ENCODE measurements at regions not wholly inside any gene's neighbourhood (a gene's known extent, or its start where the extent isn't known, plus 50 kb on each side); places are given as distances from the start of the nearest gene placed in this dataset.

- Histone ChIP-seq H3K27ac (ENCODE audit: low read depth) (no peak overlapping the region), H3K4me1 (ENCODE audit: insufficient read depth) (no peaks in the 10 kb centered on the region), H3K36me3 (ENCODE audit: insufficient read depth) (no peaks in the 10 kb centered on the region), H3K4me2 (no peak overlapping the region), H2AFZ (peak overlapping the region; percentile 12; the same call in 1 of the 2 replicates), H3F3A (replicated peaks; ENCODE audit: low read depth) (no peaks in the 10 kb centered on the region), H4K20me1 (replicated peaks; ENCODE audit: insufficient read depth) (no peaks in the 10 kb centered on the region), H3K79me2 (replicated peaks; ENCODE audit: insufficient read depth) (no peaks in the 10 kb centered on the region), H3K27me3 (ENCODE audit: insufficient read depth) (no peaks in the 10 kb centered on the region), H3K4me3 (no peak overlapping the region), H3K9me2 (ENCODE audit: insufficient read depth) (no peaks in the 10 kb centered on the region)
- H3K9me3 Mint-ChIP-seq: no peaks in the 10 kb centered on the region
- H3K27me3 Mint-ChIP-seq (ENCODE audit: insufficient read depth, low read depth, poor library complexity): peaks cover 3% of the 10 kb centered on the region
- TF ChIP-seq ZNF331 (CRISPR knock-in tag; IDR thresholded peaks at IDR 0.05; ENCODE audit: low read depth) (no peak), EZH2phosphoT487 (IDR thresholded peaks at IDR 0.05; ENCODE audit: unreplicated experiment) (no peak), CREB1 (CRISPR knock-in tag; IDR thresholded peaks at IDR 0.05; ENCODE audit: low read depth) (no peak), CTCF (conservative IDR thresholded peaks at IDR 0.05; ENCODE audit: low read depth in 2 of 2) (no peak), REST (IDR thresholded peaks at IDR 0.05; ENCODE audit: unreplicated experiment) (no peak), ZNF462 (CRISPR knock-in tag; IDR thresholded peaks at IDR 0.05) (no peak), ETS1 (IDR thresholded peaks at IDR 0.05) (no peak), STAT1 (IDR thresholded peaks at IDR 0.05; ENCODE audit: unreplicated experiment) (no peak), ZNF114 (CRISPR knock-in tag; IDR thresholded peaks at IDR 0.05) (no peak), EZH2 (IDR thresholded peaks at IDR 0.05; ENCODE audit: low read depth, unreplicated experiment) (no peak), POLR2AphosphoS5 (IDR thresholded peaks at IDR 0.05; ENCODE audit: low read depth) (no peak), NANOG (IDR thresholded peaks at IDR 0.05; ENCODE audit: borderline replicate concordance) (no peak), JUNB (IDR thresholded peaks at IDR 0.05; ENCODE audit: unreplicated experiment) (no peak)
- no peaks in the 10 kb centered on the region for H3K36me3 Mint-ChIP-seq (ENCODE audit: low read depth)
- DNase-seq (ENCODE audit: low spot score): no peak
- no peak overlapping the region for H3K4me3 Mint-ChIP-seq
- H3K27ac Mint-ChIP-seq: peak overlapping the region; percentile 37; the same call in 1 of the 2 replicates
- no peaks in the 10 kb centered on the region; the same call in 1 of the 3 replicates for H3K4me1 Mint-ChIP-seq
- ATAC-seq: no peak
These were observed 133.1 kb upstream of the EPB41L4A start for GRCh38 chr5:112552216-112552615.

Data from GM23338 (cell line).